ENCODE measurements at regions not wholly inside any gene's neighbourhood (a gene's known extent, or its start where the extent isn't known, plus 50 kb on each side); places are given as distances from the start of the nearest gene placed in this dataset.

DNA sequence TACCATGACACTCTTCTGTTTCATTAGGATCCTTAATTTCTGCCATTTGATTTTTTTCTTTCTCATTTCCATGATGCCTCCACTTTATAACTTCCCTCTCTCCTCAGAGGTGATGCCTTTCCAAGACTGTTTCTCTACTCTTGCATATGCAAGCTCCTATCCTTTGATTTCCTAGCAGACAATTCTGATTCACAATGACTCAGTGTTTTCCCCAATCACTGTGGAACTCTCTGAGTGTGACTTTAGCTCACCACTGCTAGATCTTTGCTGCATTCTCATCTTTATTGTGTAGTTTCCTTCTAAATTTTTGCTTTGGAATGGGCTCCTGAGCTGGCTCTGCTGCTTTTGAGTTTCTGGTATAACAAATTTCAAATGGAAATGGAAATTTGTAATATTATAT is 184.9 kb downstream of the TINAG start:
- TF ChIP-seq POLR2AphosphoS5 (IDR thresholded peaks at IDR 0.05; ENCODE audit: insufficient read depth in 1 of 2, low read depth in 1 of 2): no peak
- TF ChIP-seq, protein P1, sequence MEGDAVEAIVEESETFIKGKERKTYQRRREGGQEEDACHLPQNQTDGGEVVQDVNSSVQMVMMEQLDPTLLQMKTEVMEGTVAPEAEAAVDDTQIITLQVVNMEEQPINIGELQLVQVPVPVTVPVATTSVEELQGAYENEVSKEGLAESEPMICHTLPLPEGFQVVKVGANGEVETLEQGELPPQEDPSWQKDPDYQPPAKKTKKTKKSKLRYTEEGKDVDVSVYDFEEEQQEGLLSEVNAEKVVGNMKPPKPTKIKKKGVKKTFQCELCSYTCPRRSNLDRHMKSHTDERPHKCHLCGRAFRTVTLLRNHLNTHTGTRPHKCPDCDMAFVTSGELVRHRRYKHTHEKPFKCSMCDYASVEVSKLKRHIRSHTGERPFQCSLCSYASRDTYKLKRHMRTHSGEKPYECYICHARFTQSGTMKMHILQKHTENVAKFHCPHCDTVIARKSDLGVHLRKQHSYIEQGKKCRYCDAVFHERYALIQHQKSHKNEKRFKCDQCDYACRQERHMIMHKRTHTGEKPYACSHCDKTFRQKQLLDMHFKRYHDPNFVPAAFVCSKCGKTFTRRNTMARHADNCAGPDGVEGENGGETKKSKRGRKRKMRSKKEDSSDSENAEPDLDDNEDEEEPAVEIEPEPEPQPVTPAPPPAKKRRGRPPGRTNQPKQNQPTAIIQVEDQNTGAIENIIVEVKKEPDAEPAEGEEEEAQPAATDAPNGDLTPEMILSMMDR (IDR thresholded peaks at IDR 0.05): no peak

Measured in vagina (tissue), 2 donors.